Transverse colon (tissue), 3 donors: ENCODE measurements at regions not wholly inside any gene's neighbourhood (a gene's known extent, or its start where the extent isn't known, plus 50 kb on each side); places are given as distances from the start of the nearest gene placed in this dataset.

ENCODE experiments used
- CTCF ChIP-seq, 5 experiments: fragments of 200-600 bp in 3 of 5; fragments of 450-650 bp in 2 of 5; sonication (generic) in 3 of 5; IDR thresholded peaks; 1 replicate in 2 of 5; 2 replicates in 3 of 5; pipeline ENCODE4 v1.5.1; 2016 to 2017; ENCODE audit warnings: antibody characterized with exemption in 5 of 5, inconsistent platforms in 3 of 5, mild to moderate bottlenecking in 2 of 5, moderate library complexity in 1 of 5
- POLR2A ChIP-seq: fragments of 450-650 bp; IDR thresholded peaks from one replicate; pipeline ENCODE4 v1.6.1; 2016; ENCODE audit warnings: antibody characterized with exemption, mild to moderate bottlenecking, moderate library complexity

- TF ChIP-seq CTCF (IDR thresholded peaks at IDR 0.05) = no peak
- no peak for TF ChIP-seq POLR2A
Measured at GRCh38 chr13:52931131-52931530, 82.7 kb upstream of the PCDH8 start.
